NCI-H526 treated with DMSO at 0.1 percent for 48 hours (cell line): ENCODE measurements at regions not wholly inside any gene's neighbourhood (a gene's known extent, or its start where the extent isn't known, plus 50 kb on each side); places are given as distances from the start of the nearest gene placed in this dataset.
"Not testable (repeated sequence)": the region's sequence is repeated elsewhere in the genome, so short reads cannot be mapped to it uniquely, and the experiment has no call there.

Source experiments
- DNase-seq: peaks from one replicate; lab custom pipeline; 2025; lab: John Stamatoyannopoulos, UW

DNA sequence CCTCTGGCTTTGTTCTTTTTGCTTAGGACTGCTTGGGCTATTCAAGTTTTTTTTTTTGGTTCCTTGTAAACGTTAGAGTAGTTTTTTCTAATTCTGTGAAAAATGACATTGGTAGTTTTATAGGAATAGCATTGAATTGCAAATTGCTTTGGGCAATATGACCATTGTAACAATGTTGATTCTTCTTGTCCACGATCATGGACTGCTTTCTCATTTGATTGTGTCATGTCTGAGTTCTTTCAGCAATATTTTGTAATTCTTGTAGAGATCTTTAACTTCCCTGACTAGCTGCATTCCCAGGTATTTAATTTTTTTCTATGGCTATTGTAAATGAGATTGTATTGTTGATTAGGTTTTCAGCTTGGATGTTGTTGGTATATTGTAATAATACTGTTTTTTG lies 286.2 kb upstream of the C1QTNF3 start:
- DNase-seq = not testable (repeated sequence)

GRCh38 chr5:34329611-34330108 lies 286.6 kb upstream of the C1QTNF3 start:
- DNase-seq = not testable (repeated sequence)

DNA sequence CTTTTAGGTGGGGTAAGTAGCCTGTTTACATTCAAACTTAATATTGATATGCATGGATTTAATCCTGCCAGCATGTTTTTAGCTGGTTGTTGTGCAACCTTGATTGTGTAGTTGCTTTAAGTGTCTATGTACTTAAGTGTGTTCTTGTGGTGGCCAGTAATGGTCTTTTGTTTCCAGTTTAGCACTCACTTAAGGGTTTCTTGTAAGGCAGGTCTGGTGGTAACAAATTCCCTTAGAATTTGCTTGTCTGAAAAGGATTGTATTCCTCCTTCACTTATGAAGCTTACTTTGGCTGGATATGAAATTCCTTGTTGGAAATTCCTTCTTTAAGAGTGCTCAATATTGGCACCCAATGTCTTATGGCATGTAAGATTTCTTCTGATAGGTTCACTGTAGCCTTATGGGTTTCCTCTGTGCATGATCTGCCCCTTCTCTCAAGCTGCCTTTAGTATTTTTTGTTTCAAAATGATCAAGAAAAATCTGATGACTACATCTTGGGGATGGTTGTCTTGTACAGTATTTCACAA lies 289.0 kb upstream of the C1QTNF3 start:
- not testable (repeated sequence) for DNase-seq

- DNase-seq = not testable (repeated sequence)
Observed at GRCh38 chr5:34339408-34340001, 296.5 kb upstream of the C1QTNF3 start.

DNA sequence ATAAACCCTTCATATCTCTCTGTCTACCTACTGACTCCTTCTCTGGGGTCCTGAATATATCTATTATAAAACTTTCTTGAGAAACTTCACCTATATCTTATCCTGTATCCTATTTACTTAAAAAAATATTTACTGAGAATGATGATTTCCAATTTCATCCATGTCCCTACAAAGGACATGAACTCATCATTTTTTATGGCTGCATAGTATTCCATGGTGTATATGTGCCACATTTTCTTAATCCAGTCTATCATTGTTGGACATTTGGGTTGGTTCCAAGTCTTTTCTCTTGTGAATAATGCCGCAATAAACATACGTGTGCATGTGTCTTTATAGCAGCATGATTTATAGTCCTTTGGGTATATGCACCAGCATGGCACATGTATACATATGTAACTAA lies 301.7 kb upstream of the RAI14 start:
- DNase-seq = not testable (repeated sequence)

GRCh38 chr5:34371417-34371816 lies 284.7 kb upstream of the RAI14 start:
- not testable (repeated sequence) for DNase-seq

- not testable (repeated sequence) for DNase-seq
Observed at GRCh38 chr5:34371817-34372216, 284.3 kb upstream of the RAI14 start.

- not testable (repeated sequence) for DNase-seq
Observed at GRCh38 chr5:34372739-34373138, 283.4 kb upstream of the RAI14 start.

GRCh38 chr5:34377651-34378050 lies 278.5 kb upstream of the RAI14 start:
- not testable (repeated sequence) for DNase-seq

DNA sequence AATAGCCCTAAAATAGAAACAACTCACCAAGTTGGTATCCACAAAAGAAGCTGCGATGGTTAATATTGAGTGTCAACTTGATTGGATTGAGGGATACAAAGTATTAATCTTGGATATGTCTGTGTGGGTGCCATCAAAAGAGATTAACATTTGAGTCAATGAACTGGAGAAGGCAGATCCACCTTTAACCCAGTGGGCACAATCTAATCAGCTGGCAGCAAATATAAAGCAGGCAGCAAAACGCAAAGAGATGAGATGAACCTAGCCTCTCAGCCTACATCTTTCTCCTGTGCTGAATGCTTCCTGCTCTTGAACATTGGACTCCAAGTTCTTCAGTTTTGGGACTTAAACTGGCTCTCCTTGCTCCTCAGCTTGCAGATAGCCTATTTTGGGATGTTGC lies 277.6 kb upstream of the RAI14 start:
- DNase-seq = not testable (repeated sequence)

- not testable (repeated sequence) for DNase-seq
Observed at GRCh38 chr5:34388754-34389153, 267.4 kb upstream of the RAI14 start.

DNA sequence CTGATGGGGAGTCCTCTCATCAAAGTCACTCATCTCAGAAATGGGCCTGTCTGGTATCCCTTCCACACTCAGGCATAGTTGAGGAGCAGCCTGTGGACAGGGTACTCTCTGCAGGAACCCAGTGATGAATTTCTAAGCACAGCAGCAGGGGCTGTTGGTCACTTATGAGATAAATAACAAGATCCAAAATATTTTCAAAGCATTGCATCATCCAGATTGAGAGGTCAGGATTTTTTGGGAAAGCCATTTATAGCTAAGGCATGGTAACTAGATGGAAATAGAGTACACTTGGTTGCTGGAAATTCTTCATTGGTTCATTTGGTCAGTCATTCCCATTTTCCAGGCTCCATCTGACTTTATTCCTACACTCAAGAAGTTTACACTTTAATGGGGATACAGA lies 246.8 kb upstream of the RAI14 start:
- DNase-seq = no peak

GRCh38 chr5:34410411-34411139 lies 245.6 kb upstream of the RAI14 start:
- DNase-seq = no peak

- DNase-seq = no peak
Observed at GRCh38 chr5:34411470-34412346, 244.4 kb upstream of the RAI14 start.

DNA sequence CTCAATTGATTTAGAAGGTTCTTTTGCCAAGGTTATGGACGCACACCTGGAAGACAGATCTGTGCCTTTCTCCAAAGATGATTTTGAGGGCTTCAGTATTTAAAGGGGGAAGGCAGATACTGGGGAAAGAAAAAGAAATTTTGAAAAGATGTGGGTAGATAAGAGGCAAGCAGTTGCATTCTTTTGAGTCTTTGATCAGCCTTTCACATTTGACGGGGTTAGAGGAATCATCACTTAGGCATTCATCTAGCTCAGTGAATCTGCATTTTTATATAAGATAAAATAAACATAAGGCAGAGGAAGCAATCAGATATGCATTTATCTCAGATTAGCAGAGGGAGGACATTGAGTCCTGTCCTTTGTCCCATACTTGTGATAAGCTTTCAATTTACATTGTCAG lies 243.4 kb upstream of the RAI14 start:
- no peak for DNase-seq

DNA sequence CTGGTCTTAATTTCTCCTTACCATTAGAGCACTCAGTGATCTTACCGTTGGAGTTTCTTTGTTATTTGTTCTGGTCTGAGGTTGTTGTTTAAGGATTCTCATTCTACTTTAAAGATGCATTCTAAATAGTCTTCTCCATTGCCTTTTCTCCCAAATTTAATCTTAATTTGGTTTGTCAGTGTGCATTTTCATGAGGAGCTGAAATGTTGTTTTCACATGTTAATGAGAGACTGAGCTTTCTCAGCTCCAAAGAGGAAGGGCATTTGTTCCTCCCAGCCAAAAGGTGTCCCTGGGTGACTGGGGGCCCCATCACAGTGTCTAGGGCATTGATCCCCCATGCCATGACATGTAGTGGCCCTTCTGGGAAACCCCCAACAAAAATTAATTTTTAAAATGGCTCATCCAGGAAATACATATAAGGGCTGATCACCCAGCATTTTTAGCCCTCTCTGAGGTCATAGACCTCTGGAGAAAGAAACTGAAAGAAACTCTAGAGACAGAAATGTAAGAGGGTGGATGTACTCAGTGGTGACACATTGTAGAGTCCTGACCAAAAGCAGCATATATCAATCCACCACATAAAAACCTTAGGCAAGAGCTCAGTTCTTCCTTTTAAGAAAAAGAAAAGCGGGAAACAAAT lies 240.4 kb upstream of the RAI14 start:
- no peak for DNase-seq

DNA sequence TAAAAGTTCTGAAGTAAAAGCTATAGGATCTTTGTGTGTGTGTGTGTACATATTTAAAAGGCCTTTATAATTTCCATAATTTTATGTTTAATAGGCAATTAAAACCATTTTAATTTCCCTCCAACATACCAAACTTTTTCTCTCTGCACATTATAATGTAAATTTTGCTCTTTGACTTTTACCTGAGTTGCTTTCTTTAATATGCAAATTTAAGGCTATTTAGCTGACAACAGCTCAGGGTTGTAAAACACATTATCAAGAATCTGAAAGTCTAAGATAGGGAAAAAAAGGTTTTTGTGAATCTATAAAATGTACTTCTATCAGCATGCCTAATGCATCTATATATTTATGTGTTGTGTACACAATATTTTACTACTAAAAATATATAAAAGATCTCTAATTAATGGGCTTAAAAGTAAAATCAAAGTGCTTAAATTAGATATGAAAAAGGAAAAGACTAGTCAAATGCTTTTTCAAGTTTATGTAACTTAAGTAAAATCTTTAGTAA lies 239.6 kb upstream of the RAI14 start:
- DNase-seq = no peak

- not testable (repeated sequence) for DNase-seq
Observed at GRCh38 chr5:34420191-34420590, 235.9 kb upstream of the RAI14 start.

- DNase-seq = no peak
Observed at GRCh38 chr5:34436761-34437501, 219.2 kb upstream of the RAI14 start.

DNA sequence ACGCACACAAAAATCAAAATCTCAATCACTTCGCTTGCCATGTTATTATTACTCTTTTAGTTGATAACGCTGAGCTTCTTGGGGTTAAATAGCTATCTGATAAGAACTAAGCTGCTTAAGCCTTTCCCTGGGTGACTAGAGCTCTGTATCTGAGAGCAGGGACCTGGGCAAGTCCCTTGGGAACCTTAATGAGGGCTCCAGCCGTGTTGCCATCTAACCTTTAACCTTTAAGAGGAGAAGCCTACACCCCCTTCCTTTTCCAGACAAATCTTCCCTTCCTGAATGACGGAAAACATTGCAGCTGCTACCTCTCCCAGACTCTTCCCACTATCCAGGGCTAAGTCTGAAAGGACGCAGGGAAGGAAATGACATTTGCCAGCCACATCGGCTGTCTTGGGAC lies 216.5 kb upstream of the RAI14 start:
- DNase-seq = no peak

DNA sequence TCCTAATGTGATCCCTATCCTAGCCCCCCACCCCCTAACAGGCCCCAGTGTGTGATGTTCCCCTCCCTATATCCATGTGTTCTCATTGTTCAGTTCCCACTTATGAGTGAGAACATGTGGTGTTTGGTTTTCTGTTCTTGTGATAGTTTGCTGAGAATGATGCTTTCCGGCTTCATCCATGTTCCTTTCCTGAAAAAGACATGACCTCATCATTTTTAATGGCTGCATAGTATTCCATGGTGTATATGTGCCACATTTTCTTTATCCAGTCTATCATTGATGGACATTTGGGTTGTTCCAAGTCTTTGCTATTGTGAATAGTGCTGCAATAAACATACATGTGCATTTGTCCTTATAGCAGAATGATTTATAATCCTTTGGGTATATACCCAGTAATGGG lies 214.4 kb upstream of the RAI14 start:
- DNase-seq = not testable (repeated sequence)
